Astrocyte of the spinal cord (primary cell): ENCODE measurements at regions not wholly inside any gene's neighbourhood (a gene's known extent, or its start where the extent isn't known, plus 50 kb on each side); places are given as distances from the start of the nearest gene placed in this dataset.

ENCODE experiments used
- DNase-seq: peaks from one replicate; pipeline ENCODE4 v3.0.0; 2011; ENCODE audit warnings: low read depth, low spot score
- H3K4me3 ChIP-seq: 2 replicates; pipeline ENCODE4 v1.5.1; 2011; ENCODE audit warnings: low read depth, mild to moderate bottlenecking, low read length, moderate library complexity
- CTCF ChIP-seq: IDR thresholded peaks from 2 replicates; pipeline ENCODE4 v1.5.1; 2012; ENCODE audit warnings: low read depth, mild to moderate bottlenecking, low read length, inconsistent platforms
- in situ Hi-C: cut with HindIII; loops from 2 replicates; pipeline ENCODE4 v1.10.0; 2017; ENCODE audit warnings: low sequenced_read_pairs

GRCh38 chr5:15255576-15255975, 244.4 kb upstream of the FBXL7 start:
- H3K4me3 ChIP-seq = no peak overlapping the region
- no peak for TF ChIP-seq CTCF
- DNase-seq = no peak
- in situ Hi-C loops = no loop called here

GRCh38 chr5:15254607-15255006, 245.4 kb upstream of the FBXL7 start:
- no peak for DNase-seq
- no peak for TF ChIP-seq CTCF
- in situ Hi-C loops = no loop called here
- H3K4me3 ChIP-seq = no peak overlapping the region

- no peak overlapping the region for H3K4me3 ChIP-seq
- DNase-seq = no peak
- in situ Hi-C loops = no loop called here
- no peak for TF ChIP-seq CTCF
These were observed 247.6 kb upstream of the FBXL7 start for GRCh38 chr5:15252331-15252730.

GRCh38 chr5:15249152-15249551, 250.8 kb upstream of the FBXL7 start:
- peak; percentile 71 for DNase-seq
- H3K4me3 ChIP-seq = no peak overlapping the region
- in situ Hi-C loops = no loop called here

GRCh38 chr5:15248731-15249130, 251.2 kb upstream of the FBXL7 start:
- no peak for DNase-seq
- in situ Hi-C loops = no loop called here
- no peak overlapping the region for H3K4me3 ChIP-seq
- TF ChIP-seq CTCF = no peak

More at GRCh38 chr5:15249152-15249551, 250.8 kb upstream of the FBXL7 start:
- no peak for TF ChIP-seq CTCF

GRCh38 chr5:15245913-15246312, 254.1 kb upstream of the FBXL7 start:
- no peak for TF ChIP-seq CTCF
- in situ Hi-C loops = no loop called here
- no peak overlapping the region for H3K4me3 ChIP-seq
- DNase-seq = no peak
